GM19438 (cell line): ENCODE measurements at regions not wholly inside any gene's neighbourhood (a gene's known extent, or its start where the extent isn't known, plus 50 kb on each side); places are given as distances from the start of the nearest gene placed in this dataset.
"Not testable (repeated sequence)": the region's sequence is repeated elsewhere in the genome, so short reads cannot be mapped to it uniquely, and the experiment has no call there.

ENCODE experiments used
- ATAC-seq: cut with Tn5 transposase; IDR thresholded peaks from one replicate; pipeline ENCODE4 v1.9.1; 2021; ENCODE audit warnings: low read depth; ENCODE audit not compliant: unreplicated experiment

- no peak for ATAC-seq
Measured at GRCh38 chr6:33896391-33897188, 92.8 kb upstream of the MLN start.

- ATAC-seq: no peak
Measured at GRCh38 chr6:33895988-33896387, 92.2 kb upstream of the MLN start.

- ATAC-seq: no peak
Measured at GRCh38 chr6:33895296-33895695, 91.5 kb upstream of the MLN start.

GRCh38 chr6:33894438-33894837 lies 90.6 kb upstream of the MLN start:
- ATAC-seq: no peak

GRCh38 chr6:33892581-33893346 lies 89.0 kb upstream of the MLN start:
- ATAC-seq: no peak

GRCh38 chr6:33888664-33889200 lies 84.9 kb upstream of the MLN start:
- ATAC-seq: no peak

- ATAC-seq: no peak
Measured at GRCh38 chr6:33888183-33888582, 84.4 kb upstream of the MLN start.

- ATAC-seq: no peak
Measured at GRCh38 chr6:33886673-33887144, 82.9 kb upstream of the MLN start.

GRCh38 chr6:33885132-33886057 lies 81.6 kb upstream of the MLN start:
- ATAC-seq: no peak

- not testable (repeated sequence) for ATAC-seq
Measured at GRCh38 chr6:33883621-33884020, 79.8 kb upstream of the MLN start.

GRCh38 chr6:33882154-33882553 lies 78.4 kb upstream of the MLN start:
- ATAC-seq: no peak

- ATAC-seq: no peak
Measured at GRCh38 chr6:33880766-33881165, 77.0 kb upstream of the MLN start.

GRCh38 chr6:33880104-33880678 lies 76.4 kb upstream of the MLN start:
- ATAC-seq: no peak

- no peak for ATAC-seq
Measured at GRCh38 chr6:33878562-33878961, 74.8 kb upstream of the MLN start.

- ATAC-seq: no peak
Measured at GRCh38 chr6:33877982-33878535, 74.3 kb upstream of the MLN start.

GRCh38 chr6:33875696-33876095 lies 71.9 kb upstream of the MLN start:
- no peak for ATAC-seq

GRCh38 chr6:33875141-33875581 lies 71.4 kb upstream of the MLN start:
- no peak for ATAC-seq

GRCh38 chr6:33874136-33874760 lies 70.4 kb upstream of the MLN start:
- no peak for ATAC-seq

GRCh38 chr6:33872761-33873160 lies 69.0 kb upstream of the MLN start:
- ATAC-seq: no peak
